GM12865 (cell line): ENCODE measurements at regions not wholly inside any gene's neighbourhood (a gene's known extent, or its start where the extent isn't known, plus 50 kb on each side); places are given as distances from the start of the nearest gene placed in this dataset.

Experiments
- DNase-seq: peaks from one replicate; pipeline ENCODE4 v3.0.0; 2010; ENCODE audit warnings: low read depth
- H3K4me3 ChIP-seq: 2 replicates; pipeline ENCODE4 v1.5.1; 2011; ENCODE audit warnings: mild to moderate bottlenecking, low read depth, low read length, control low read depth
- CTCF ChIP-seq: IDR thresholded peaks from 2 replicates; pipeline ENCODE4 v1.5.1; 2011; ENCODE audit warnings: low read length, control low read depth, low read depth, inconsistent platforms; ENCODE audit not compliant: insufficient read depth; ENCODE audit errors: missing control alignments

GRCh38 chr6:160919723-160920440, 71.7 kb upstream of the MAP3K4 start:
- no peak for DNase-seq
- no peak overlapping the region for H3K4me3 ChIP-seq
- no peak for TF ChIP-seq CTCF

- no peak for DNase-seq
- no peak overlapping the region for H3K4me3 ChIP-seq
- TF ChIP-seq CTCF = no peak
Observed at GRCh38 chr6:160921095-160921494, 70.5 kb upstream of the MAP3K4 start.

GRCh38 chr6:160926281-160927276, 65.0 kb upstream of the MAP3K4 start:
- no peak overlapping the region for H3K4me3 ChIP-seq
- no peak for TF ChIP-seq CTCF
- no peak for DNase-seq

GRCh38 chr6:160927416-160927815, 64.2 kb upstream of the MAP3K4 start:
- no peak for TF ChIP-seq CTCF
- no peak overlapping the region for H3K4me3 ChIP-seq
- DNase-seq = no peak

- no peak for TF ChIP-seq CTCF
- no peak for DNase-seq
- H3K4me3 ChIP-seq = no peak overlapping the region
Observed at GRCh38 chr6:160929361-160929760, 62.2 kb upstream of the MAP3K4 start.

- no peak for TF ChIP-seq CTCF
- no peak overlapping the region for H3K4me3 ChIP-seq
- DNase-seq = no peak
Observed at GRCh38 chr6:160929831-160930230, 61.7 kb upstream of the MAP3K4 start.
